ENCODE measurements at regions not wholly inside any gene's neighbourhood (a gene's known extent, or its start where the extent isn't known, plus 50 kb on each side); places are given as distances from the start of the nearest gene placed in this dataset.

DNA sequence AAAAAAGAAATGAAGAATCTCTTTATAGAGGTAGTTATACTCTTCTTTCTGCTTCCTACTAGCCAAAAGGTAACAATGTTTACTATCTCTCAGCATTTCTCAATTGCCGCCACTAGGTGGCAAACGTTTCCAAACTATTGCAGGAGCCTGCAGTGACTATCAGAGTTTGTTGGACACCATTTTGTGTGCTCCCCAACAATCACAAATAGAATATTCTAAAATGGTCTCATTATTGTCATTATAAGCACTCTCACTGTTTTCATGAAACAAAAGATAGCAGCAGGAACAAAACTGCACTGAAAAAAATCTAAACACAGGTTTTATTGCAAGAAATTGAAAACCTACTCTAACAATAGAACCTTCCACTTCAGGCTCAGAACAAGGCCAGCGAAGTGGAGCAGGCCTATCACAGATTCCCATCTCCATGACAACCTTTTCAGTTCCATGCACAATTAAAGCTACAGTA, 83.9 kb upstream of the PLPPR4 start:
- TF ChIP-seq, protein P1, sequence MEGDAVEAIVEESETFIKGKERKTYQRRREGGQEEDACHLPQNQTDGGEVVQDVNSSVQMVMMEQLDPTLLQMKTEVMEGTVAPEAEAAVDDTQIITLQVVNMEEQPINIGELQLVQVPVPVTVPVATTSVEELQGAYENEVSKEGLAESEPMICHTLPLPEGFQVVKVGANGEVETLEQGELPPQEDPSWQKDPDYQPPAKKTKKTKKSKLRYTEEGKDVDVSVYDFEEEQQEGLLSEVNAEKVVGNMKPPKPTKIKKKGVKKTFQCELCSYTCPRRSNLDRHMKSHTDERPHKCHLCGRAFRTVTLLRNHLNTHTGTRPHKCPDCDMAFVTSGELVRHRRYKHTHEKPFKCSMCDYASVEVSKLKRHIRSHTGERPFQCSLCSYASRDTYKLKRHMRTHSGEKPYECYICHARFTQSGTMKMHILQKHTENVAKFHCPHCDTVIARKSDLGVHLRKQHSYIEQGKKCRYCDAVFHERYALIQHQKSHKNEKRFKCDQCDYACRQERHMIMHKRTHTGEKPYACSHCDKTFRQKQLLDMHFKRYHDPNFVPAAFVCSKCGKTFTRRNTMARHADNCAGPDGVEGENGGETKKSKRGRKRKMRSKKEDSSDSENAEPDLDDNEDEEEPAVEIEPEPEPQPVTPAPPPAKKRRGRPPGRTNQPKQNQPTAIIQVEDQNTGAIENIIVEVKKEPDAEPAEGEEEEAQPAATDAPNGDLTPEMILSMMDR (IDR thresholded peaks at IDR 0.05; ENCODE audit: borderline replicate concordance, extremely low read depth, low read length, poor library complexity, severe bottlenecking) = peak; percentile 89
- no peak for TF ChIP-seq EZH2 (IDR thresholded peaks at IDR 0.05; ENCODE audit: borderline replicate concordance, low read depth, low read length, severe bottlenecking)
